Naive thymus-derived CD4-positive, alpha-beta T cell (primary cell): ENCODE measurements at regions not wholly inside any gene's neighbourhood (a gene's known extent, or its start where the extent isn't known, plus 50 kb on each side); places are given as distances from the start of the nearest gene placed in this dataset.
"Not testable (repeated sequence)": the region's sequence is repeated elsewhere in the genome, so short reads cannot be mapped to it uniquely, and the experiment has no call there.

Source experiments
- ATAC-seq: fragments of 150-1000 bp; cut with Tn5 transposase; 2 replicates; pipeline ENCODE4 v1.10.0; 2021; ENCODE audit warnings: mild to moderate bottlenecking, moderate library complexity
- CTCF ChIA-PET: fragments of 350-600 bp; sonication (Branson Sonifier 250); formaldehyde crosslinking; loops from one replicate; lab custom pipeline; 2021; ENCODE audit warnings: antibody characterized with exemption; lab: Charles Lee
- POLR2A ChIA-PET: fragments of 350-600 bp; sonication (Branson Sonifier 250); formaldehyde crosslinking; loops from one replicate; lab custom pipeline; 2021; ENCODE audit warnings: antibody characterized with exemption, inconsistent platforms; lab: Charles Lee
- DNase-seq, 9 donors: peaks; one replicate each; pipeline versions ENCODE4 v3.0.0 to v3.0.0-alpha.2; 2020 to 2022; ENCODE audit warnings: mixed read lengths in 1 of 9
- H3K27ac ChIP-seq: one replicate; pipeline ENCODE4 v1.7.0; 2013; ENCODE audit warnings: mild to moderate bottlenecking, low read depth, low read length, moderate library complexity
- H3K27me3 ChIP-seq, 2 donors: one replicate each; pipeline ENCODE4 v1.7.0; 2013; ENCODE audit warnings: low read length in 2 of 2, mild to moderate bottlenecking in 2 of 2, moderate library complexity in 2 of 2; ENCODE audit not compliant: control insufficient read depth in 2 of 2, insufficient read depth in 2 of 2
- H3K36me3 ChIP-seq, 3 experiments: 1 replicate in 2 of 3; 2 replicates in 1 of 3; pipeline ENCODE4 v1.7.0; 2013; ENCODE audit warnings: low read length in 3 of 3, mild to moderate bottlenecking in 3 of 3, moderate library complexity in 1 of 3; ENCODE audit not compliant: insufficient read depth in 3 of 3, control insufficient read depth in 2 of 3
- H3K4me1 ChIP-seq, 2 donors: one replicate each; pipeline ENCODE4 v1.7.0; 2013; ENCODE audit warnings: low read length in 2 of 2, mild to moderate bottlenecking in 2 of 2, moderate library complexity in 1 of 2; ENCODE audit not compliant: control insufficient read depth in 2 of 2, insufficient read depth in 2 of 2
- H3K4me3 ChIP-seq: 2 replicates; pipeline ENCODE4 v1.7.0; 2013; ENCODE audit warnings: mild to moderate bottlenecking, low read length
- H3K9me3 ChIP-seq, 3 experiments: 1 replicate in 2 of 3; 2 replicates in 1 of 3; pipeline ENCODE4 v1.7.0; 2013; ENCODE audit warnings: low read length in 3 of 3; ENCODE audit not compliant: control insufficient read depth in 2 of 3
- H3K27ac Mint-ChIP-seq, 9 donors: one replicate each; pipeline ENCODE4 v1.8.0; 2020 to 2022; ENCODE audit warnings: mixed read lengths in 9 of 9, mild to moderate bottlenecking in 8 of 9, moderate library complexity in 5 of 9, inconsistent platforms in 2 of 9
- H3K27me3 Mint-ChIP-seq, 5 donors: one replicate each; pipeline ENCODE4 v1.8.0; 2021 to 2022; ENCODE audit warnings: mixed read lengths in 5 of 5, mild to moderate bottlenecking in 1 of 5
- H3K36me3 Mint-ChIP-seq, 5 donors: one replicate each; pipeline ENCODE4 v1.8.0; 2020 to 2022; ENCODE audit warnings: mixed read lengths in 5 of 5, mild to moderate bottlenecking in 3 of 5, inconsistent platforms in 1 of 5
- H3K4me1 Mint-ChIP-seq, 7 donors: one replicate each; pipeline ENCODE4 v1.8.0; 2020 to 2022; ENCODE audit warnings: mixed read lengths in 7 of 7, mild to moderate bottlenecking in 3 of 7, inconsistent platforms in 1 of 7
- H3K4me3 Mint-ChIP-seq, 10 donors: one replicate each; pipeline ENCODE4 v1.8.0; 2020 to 2022; ENCODE audit warnings: mild to moderate bottlenecking in 10 of 10, mixed read lengths in 10 of 10, moderate library complexity in 6 of 10, inconsistent platforms in 2 of 10
- H3K9me3 Mint-ChIP-seq, 11 donors: one replicate each; pipeline ENCODE4 v1.8.0; 2020 to 2022; ENCODE audit warnings: mixed read lengths in 11 of 11, mild to moderate bottlenecking in 4 of 11, inconsistent platforms in 1 of 11, moderate library complexity in 1 of 11
- intact Hi-C, 2 donors: fragments of 100-400 bp; cut with micrococcal nuclease; formaldehyde crosslinking; loops; one replicate each; pipeline ENCODE4 v1.15.1; 2023

DNA sequence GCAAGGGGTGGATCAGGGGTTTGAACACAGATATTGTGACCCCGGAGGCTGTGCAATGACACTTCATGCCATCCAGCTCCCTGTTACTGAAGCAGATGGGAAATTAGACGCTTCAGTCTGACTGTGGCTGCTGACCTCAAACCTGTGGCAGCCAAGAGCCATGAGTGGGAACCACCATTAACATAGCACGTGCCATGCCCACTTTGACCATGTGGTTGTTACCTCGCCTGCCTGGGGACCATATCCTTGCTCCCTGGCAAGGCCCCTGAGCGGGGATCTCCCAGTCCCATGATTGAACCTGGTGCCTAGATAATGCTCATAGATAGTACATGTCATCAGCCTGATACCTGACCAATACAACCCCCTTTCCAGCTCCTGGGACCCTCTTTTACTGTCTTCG lies 68.9 kb downstream of the CYP26B1 start:
- intact Hi-C loops = no loop called here
- H3K27me3 Mint-ChIP-seq = peaks cover 0 to 19% (median 4%) of the 10 kb centered on the region in 5 donors
- no peaks in the 10 kb centered on the region for H3K27me3 ChIP-seq
- H3K27ac Mint-ChIP-seq = no peak overlapping the region
- H3K36me3 Mint-ChIP-seq = no peaks in the 10 kb centered on the region
- no peaks in the 10 kb centered on the region for H3K4me1 ChIP-seq
- H3K36me3 ChIP-seq = no peaks in the 10 kb centered on the region
- H3K9me3 Mint-ChIP-seq = peaks cover 0 to 24% (median 8%) of the 10 kb centered on the region in 11 donors
- no peaks in the 10 kb centered on the region for H3K9me3 ChIP-seq
- H3K27ac ChIP-seq = no peak overlapping the region
- ChIA-PET POLR2A (no interaction called here), CTCF (no interaction called here)
- H3K4me1 Mint-ChIP-seq = no peaks in the 10 kb centered on the region
- no peak overlapping the region for H3K4me3 ChIP-seq
- H3K4me3 Mint-ChIP-seq = no peak overlapping the region
- ATAC-seq = no peak
- DNase-seq = no peak

DNA sequence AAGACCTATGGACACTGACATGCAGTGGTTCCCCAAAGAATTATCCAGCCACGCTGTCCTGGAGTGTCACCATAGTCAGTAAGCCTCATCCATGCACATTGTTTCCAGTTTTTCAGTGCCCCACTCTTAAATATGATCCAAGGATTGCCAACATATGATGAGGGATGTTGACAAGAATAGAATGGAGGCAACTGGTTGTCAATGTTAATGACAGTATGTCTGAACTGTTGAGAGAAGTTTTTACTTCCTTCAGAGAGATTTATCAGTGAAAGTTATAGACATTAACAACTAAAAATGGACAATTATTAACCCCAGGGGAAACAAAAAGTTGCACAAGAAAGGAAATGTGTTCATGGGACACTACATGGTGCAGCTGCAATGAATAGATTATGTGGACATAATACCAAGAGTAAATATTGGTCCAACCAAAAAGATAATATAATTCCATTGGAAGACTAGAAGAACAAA lies 69.9 kb downstream of the CYP26B1 start:
- Mint-ChIP-seq H3K36me3 (no peaks in the 10 kb centered on the region), H3K27ac (no peak overlapping the region), H3K4me1 (no peaks in the 10 kb centered on the region), H3K9me3 (peaks cover 0 to 34% (median 13%) of the 10 kb centered on the region in 11 donors), H3K27me3 (peaks cover 0 to 17% (median 4%) of the 10 kb centered on the region in 5 donors), H3K4me3 (no peak overlapping the region)
- Histone ChIP-seq H3K36me3 (no peaks in the 10 kb centered on the region), H3K27me3 (no peaks in the 10 kb centered on the region), H3K4me3 (no peak overlapping the region), H3K4me1 (no peaks in the 10 kb centered on the region), H3K27ac (no peak overlapping the region), H3K9me3 (no peaks in the 10 kb centered on the region)
- ChIA-PET POLR2A (no interaction called here), CTCF (no interaction called here)
- intact Hi-C loops = no loop called here
- DNase-seq (no peak), ATAC-seq (no peak)

DNA sequence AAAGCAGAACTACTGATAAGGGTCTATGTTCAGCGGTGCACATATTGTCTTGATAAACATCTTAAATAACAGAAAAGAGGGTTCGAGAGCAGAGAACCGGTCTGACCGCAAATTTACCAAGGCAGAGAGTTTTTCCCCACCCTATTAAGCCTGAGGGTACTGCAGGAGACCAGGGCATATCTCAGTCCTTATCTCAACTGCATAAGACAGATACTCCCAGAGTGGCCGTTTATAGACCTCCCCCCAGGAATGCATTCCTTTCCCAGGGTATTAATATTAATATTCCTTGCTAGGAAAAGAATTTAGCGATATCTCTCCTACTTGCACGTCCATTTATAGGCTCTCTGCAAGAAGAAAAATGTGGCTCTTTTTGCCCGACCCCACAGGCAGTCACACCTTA lies 74.3 kb downstream of the CYP26B1 start:
- intact Hi-C loops, H3K4me3 Mint-ChIP-seq, H3K4me1 Mint-ChIP-seq, CTCF ChIA-PET, POLR2A ChIA-PET, ATAC-seq, H3K9me3 ChIP-seq, H3K27me3 Mint-ChIP-seq, H3K4me1 ChIP-seq, H3K27me3 ChIP-seq, H3K36me3 ChIP-seq, DNase-seq, H3K27ac ChIP-seq, H3K36me3 Mint-ChIP-seq, H3K4me3 ChIP-seq, H3K27ac Mint-ChIP-seq: not testable (repeated sequence)
- H3K9me3 Mint-ChIP-seq = peaks cover 0 to 43% (median 17%) of the 10 kb centered on the region in 11 donors

DNA sequence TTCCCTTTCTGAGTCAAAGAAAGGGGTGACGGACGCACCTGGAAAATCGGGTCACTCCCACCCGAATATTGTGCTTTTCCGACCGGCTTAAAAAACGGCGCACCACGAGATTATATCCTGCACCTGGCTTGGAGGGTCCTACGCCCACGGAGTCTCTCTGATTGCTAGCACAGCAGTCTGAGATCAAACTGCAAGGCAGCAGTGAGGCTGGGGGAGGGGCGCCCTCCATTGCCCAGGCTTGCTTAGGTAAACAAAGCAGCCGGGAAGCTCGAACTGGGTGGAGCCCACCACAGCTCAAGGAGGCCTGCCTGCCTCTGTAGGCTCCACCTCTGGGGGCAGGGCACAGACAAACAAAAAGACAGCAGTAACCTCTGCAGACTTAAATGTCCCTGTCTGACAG lies 83.5 kb downstream of the CYP26B1 start:
- CTCF ChIA-PET, H3K9me3 Mint-ChIP-seq, H3K27ac ChIP-seq, POLR2A ChIA-PET, H3K4me1 ChIP-seq, H3K4me3 Mint-ChIP-seq, H3K9me3 ChIP-seq, H3K4me1 Mint-ChIP-seq, intact Hi-C loops, ATAC-seq, H3K36me3 Mint-ChIP-seq, DNase-seq, H3K4me3 ChIP-seq, H3K27me3 ChIP-seq, H3K36me3 ChIP-seq, H3K27ac Mint-ChIP-seq: not testable (repeated sequence)
- peaks cover 0 to 30% (median 21%) of the 10 kb centered on the region in 5 donors for H3K27me3 Mint-ChIP-seq

DNA sequence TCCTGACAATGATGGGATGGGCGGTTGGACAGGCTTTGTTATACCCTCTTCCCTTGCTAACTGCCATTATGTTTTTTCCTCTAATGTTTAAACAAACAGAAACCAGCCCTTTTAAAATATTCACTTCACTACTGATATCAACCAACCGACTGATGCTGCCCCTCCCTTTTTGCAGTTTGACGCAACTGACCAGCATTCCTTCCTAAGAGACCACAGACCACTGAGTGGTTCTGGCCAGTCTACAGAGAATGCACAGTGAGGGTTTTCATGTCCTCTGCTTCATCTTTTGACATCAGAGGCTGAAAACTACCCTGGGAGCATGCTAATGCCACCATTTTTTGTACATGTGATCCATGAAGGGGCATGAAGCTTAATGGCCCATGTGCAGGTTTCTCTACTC lies 85.3 kb downstream of the CYP26B1 start:
- Histone ChIP-seq H3K36me3 (no peaks in the 10 kb centered on the region), H3K4me1 (no peaks in the 10 kb centered on the region), H3K27me3 (no peaks in the 10 kb centered on the region), H3K9me3 (no peaks in the 10 kb centered on the region), H3K27ac (no peak overlapping the region), H3K4me3 (no peak overlapping the region)
- Mint-ChIP-seq H3K4me3 (no peak overlapping the region), H3K27me3 (peaks cover 0 to 32% (median 27%) of the 10 kb centered on the region in 5 donors), H3K9me3 (peaks cover 0 to 4% (median 0%) of the 10 kb centered on the region in 11 donors), H3K4me1 (no peaks in the 10 kb centered on the region), H3K27ac (no peak overlapping the region), H3K36me3 (no peaks in the 10 kb centered on the region)
- ChIA-PET POLR2A (no interaction called here), CTCF (no interaction called here)
- DNase-seq (no peak), ATAC-seq (no peak)
- intact Hi-C loops = no loop called here

DNA sequence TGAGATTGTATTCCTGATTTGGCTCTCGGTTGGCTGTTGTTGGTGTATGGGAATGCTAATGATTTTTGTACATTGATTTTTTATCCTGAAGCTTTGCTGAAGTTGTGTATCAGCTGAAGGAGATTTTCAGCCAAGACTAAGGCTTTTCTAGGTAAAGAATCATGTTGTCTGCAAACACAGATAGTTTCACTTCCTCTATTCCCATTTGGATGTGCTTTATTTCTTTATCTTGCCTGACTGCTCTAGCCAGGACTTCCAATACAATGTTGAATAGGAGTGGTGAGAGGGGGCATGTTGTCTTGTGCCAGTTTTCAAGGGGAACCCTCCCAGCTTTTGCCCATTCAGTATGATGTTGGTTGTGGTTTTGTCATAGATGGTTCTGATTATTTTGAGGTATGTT lies 90.4 kb downstream of the CYP26B1 start:
- no peaks in the 10 kb centered on the region for H3K4me1 Mint-ChIP-seq
- no peak overlapping the region for H3K27ac ChIP-seq
- no peak for ATAC-seq
- CTCF ChIA-PET = no interaction called here
- no peak overlapping the region for H3K27ac Mint-ChIP-seq
- H3K4me3 Mint-ChIP-seq = no peak overlapping the region
- H3K9me3 ChIP-seq = no peaks in the 10 kb centered on the region
- no peak for DNase-seq
- H3K36me3 ChIP-seq = no peaks in the 10 kb centered on the region
- POLR2A ChIA-PET = no interaction called here
- H3K4me3 ChIP-seq = no peak overlapping the region
- no peaks in the 10 kb centered on the region for H3K27me3 ChIP-seq
- H3K9me3 Mint-ChIP-seq = peaks cover 0 to 8% (median 0%) of the 10 kb centered on the region in 11 donors
- intact Hi-C loops = no loop called here
- peaks cover 0 to 30% (median 14%) of the 10 kb centered on the region in 5 donors for H3K27me3 Mint-ChIP-seq
- H3K4me1 ChIP-seq = no peaks in the 10 kb centered on the region
- no peaks in the 10 kb centered on the region for H3K36me3 Mint-ChIP-seq

DNA sequence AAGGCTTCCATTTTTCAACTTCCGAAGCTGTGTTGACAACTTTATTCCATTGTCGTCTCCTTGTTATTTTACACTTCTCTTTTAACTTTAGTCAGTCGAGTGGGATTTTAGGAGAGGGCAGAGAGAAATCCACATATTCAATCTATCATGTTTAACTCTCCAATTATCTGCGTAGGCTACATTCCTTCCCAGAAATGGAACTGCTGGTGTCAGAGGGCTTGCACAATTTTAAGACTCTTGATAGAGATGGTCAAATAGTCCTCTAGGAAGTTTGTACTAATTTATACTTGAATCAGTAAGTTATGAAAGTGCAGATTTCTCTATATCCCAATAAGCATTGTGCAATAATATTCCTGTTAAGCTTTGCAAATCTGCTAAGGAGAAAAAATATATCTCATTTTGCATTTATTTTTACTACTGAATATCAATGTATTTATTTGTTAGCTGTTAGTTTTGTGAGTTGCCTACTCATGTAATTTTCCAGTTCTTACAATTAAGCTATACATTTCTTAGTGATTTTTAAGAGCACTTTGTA lies 95.6 kb downstream of the CYP26B1 start:
- Histone ChIP-seq H3K4me3 (no peak overlapping the region), H3K36me3 (no peaks in the 10 kb centered on the region), H3K27me3 (no peaks in the 10 kb centered on the region), H3K27ac (no peak overlapping the region), H3K4me1 (no peaks in the 10 kb centered on the region), H3K9me3 (no peaks in the 10 kb centered on the region)
- DNase-seq = no peak
- intact Hi-C loops = no loop called here
- H3K27me3 Mint-ChIP-seq = peaks cover 0 to 5% (median 0%) of the 10 kb centered on the region in 5 donors
- no peak overlapping the region for H3K27ac Mint-ChIP-seq
- POLR2A ChIA-PET = no interaction called here
- H3K4me1 Mint-ChIP-seq = no peaks in the 10 kb centered on the region
- peaks cover 0 to 20% (median 6%) of the 10 kb centered on the region in 11 donors for H3K9me3 Mint-ChIP-seq
- CTCF ChIA-PET = no interaction called here
- no peak for ATAC-seq
- no peak overlapping the region for H3K4me3 Mint-ChIP-seq
- peaks cover 0 to 4% (median 0%) of the 10 kb centered on the region in 5 donors for H3K36me3 Mint-ChIP-seq
